SK-N-DZ (cell line): ENCODE measurements at regions not wholly inside any gene's neighbourhood (a gene's known extent, or its start where the extent isn't known, plus 50 kb on each side); places are given as distances from the start of the nearest gene placed in this dataset.
"Not testable (repeated sequence)": the region's sequence is repeated elsewhere in the genome, so short reads cannot be mapped to it uniquely, and the experiment has no call there.

ENCODE experiments used
- DNase-seq: peaks from one replicate; pipeline ENCODE4 v3.0.0-alpha.2; 2015; ENCODE audit warnings: low spot score

DNA sequence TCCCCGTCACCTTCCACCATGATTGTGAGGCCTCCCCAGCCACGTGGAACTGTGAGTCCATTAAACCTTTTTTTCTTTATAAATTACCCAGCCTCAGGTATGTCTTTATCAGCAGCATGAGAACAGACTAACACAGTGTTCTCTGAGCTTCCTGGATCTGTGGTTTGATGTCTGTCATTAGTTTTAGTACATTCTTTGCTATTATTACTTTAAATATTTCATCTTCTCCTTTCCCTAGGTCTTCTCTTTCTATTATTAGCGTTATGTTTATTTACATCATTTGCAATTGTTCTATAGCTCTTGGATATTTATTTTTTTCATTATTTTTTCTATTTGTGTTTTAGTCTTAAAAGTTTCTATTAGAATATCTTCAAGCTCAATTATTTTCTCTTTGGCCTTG is 1293.4 kb downstream of the GATA3 start:
- DNase-seq, result not testable (repeated sequence)

DNA sequence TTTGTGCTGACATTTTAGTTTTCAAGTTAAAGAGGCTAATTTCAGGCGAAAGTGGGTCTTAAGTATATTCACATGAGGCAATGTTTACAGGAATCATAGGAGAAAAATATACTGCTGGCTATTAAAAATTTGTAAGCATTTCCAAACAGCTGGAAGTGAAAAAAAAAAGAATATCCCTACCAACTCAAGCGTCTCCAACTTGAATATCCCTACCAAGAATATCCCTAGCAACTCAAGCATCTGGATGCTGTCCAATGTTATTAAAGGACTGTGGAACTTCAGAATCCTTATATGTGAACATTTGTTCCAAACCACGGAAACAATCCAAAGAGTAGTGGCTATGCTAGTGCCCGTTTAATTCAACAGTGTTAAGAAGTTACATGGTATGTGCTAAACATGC is 1303.0 kb downstream of the GATA3 start:
- no peak for DNase-seq

DNA sequence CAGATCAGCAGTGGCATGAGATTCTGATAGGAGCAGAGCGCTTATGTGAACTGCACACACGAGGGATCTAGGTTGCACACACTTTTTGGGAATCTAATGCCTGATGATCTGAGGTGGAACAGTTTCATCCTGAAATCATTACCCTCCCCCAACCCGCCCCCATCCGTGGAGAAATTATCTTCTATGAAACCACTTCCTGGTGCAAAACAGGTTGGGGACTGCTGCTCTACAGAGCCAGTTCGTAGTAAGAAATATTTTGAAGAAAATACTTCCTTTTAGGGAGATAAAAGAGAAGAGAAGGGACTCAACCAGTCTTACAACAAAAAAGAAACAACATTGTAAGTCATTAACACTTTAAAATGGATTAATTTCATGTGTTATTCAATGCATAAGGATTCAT is 1308.2 kb downstream of the GATA3 start:
- no peak for DNase-seq

DNA sequence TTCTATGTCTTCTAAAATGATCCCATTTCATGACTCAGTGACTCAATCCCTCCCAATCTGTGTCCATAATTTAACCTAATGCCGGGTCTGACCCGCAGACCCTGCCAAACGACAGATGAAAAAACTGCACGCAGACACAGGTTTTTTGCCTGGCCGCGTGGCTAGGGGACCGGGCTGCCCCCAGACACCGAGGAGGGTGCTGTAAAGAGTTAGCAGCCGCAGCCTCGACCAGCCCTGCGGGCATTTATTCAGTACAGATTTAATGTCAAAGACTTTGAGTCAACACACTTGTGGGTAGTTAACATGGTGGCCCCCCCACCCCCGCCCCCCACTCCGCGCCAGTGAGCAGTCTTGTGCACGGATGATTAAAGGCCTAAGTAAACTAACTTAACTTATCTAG is 1324.7 kb downstream of the GATA3 start:
- DNase-seq, result no peak

DNA sequence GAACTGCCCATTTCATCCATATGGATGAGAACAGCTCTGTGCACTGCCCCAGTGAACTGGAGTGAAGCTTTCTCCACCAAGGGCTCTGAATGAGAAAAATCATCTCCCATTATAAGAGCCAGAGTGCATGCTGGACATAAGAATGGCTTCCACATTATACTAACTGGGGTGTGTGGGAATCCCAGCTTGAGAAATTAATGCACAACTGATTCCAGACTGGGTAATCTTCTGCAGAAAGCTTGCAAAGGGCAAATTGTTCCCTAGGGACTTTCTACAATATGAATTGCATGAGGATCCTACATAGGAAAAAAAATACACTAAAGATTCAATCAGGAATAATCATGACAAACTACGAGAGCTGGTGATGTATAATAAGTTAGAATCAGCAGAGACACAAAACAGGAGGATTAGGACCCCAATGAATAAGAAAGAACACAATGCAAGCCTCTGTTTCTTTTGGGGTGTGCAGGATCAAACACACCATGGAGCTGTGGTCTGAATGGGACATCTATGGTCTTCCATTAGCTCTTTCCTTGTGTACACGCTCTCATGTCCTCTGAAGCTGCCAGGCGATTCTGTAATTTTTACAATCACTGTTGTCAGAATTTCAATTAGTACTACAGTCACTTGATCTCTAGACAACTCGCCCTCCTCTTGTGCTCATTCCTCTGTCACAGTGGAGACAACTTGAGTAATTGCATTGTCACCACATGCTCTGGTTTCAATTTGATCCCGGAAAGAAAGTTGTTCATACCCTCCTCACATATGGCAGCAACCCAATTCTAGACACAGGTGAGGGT is 1327.4 kb downstream of the GATA3 start:
- DNase-seq, result no peak

DNA sequence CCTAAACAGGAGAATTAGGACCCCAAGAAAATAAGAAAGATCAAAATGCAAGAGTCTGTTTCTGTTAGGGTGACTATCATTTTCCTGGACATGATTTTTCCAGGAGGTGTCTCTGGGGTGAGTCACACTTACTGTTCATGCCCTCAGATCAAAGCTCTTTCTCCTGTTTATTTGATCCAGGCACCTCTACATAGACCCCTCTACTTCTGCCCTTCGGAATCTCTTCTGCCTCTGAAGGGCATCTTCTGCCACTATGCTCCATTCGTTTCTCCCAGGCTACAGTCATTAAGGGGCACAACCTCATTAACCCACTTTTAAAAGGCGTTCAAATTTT is 1328.0 kb downstream of the GATA3 start:
- no peak for DNase-seq

DNA sequence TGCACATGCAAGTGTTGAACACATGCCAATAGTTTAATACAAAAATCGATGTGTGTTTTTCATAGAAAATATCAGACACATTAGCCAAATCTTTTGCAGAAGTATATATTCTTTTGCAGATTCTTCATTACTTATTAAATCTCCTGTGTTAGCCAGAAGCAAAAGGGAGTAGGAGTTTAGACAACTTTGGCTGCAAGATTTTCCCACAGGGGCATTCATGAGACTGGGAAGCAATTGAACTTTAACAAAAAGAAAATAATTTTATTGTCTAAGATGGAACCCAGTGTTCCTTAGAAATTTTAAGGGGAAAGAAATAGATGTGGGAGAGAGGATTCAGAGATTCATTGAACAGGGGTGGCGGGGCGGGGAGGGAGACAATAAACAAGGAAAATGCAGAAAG is 1336.0 kb downstream of the GATA3 start:
- DNase-seq, result no peak

DNA sequence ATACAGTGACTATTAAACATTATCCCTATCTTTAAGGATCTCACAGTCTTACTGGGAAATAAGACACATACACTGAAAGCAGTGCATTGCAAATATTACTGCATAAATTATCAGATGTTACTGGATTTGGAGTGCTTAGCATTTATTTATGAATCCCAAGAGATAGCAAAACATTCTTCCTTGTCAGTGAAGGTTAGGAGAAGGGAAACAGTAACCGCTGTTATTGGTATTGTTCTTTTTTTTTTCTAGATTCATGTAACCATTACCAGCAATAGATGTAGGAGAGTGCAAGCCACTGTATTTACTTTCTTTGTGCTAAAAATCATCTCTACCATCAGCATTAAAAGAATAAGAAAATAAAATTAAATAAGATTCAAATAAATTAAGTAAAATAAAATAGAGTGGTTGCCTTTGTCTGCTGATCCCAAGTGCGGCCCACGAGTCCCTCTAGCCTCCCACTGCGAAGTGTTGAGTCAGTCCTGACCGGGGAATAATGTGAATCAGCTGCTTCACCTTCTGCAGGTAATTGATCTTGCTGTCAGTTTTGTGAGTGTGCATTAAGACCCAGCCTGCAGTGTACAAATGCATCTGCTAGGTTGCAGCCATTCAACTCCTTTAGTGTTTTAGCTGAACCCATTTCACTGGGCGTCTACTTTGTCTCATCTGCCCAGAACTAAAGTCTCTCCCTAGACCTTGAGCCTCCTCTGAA is 1344.9 kb downstream of the GATA3 start:
- no peak for DNase-seq

DNA sequence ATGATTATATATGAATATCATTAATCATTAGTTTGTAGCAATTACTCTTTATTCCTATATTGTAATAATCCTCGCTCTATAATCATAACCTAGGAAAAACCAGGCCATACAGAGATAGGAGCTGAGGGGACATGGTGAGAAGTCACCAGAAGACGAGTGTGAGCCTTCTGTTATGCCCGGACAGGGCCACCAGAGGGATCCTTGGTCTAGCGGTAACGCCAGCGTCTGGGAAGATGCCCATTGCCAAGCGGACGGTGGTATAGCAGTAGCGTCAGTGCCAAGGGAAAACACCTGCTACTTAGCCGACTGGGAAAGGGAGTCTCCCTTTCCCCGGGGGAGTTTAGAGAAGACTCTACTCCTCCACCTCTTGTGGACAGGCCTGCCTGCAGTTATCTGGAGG is 1347.6 kb downstream of the GATA3 start:
- not testable (repeated sequence) for DNase-seq

DNA sequence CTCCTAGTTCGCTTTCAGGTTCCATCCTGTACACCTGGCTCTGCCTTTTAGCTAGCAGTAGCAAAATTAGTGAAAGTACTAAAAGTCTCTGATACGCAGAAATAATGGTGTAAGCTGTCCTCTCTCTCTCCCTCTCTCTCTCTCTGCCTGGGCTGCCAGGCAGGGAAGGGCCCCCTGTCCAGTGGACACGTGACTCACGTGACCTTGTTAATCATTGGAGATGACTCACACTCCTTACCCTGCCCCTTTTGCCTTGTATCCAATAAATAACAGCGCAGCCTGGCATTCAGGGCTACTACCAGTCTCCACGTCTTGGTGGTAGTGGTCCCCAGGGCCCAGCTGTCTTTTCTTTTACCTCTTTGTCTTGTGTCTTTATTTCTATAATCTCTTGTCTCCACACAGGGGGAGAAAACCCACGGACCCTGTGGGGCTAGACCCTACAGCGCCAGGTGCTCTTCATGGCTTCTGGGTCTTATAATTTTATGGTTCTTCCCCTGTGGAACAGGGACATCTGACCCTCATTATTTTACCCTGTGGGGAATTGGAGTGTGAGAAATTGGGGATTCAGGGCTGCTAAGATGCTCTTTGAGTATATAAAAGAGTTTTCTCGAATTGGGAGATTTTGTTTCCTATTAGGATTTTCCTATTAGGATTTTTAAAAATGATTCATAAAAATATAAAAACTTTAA is 1348.2 kb downstream of the GATA3 start:
- not testable (repeated sequence) for DNase-seq

DNA sequence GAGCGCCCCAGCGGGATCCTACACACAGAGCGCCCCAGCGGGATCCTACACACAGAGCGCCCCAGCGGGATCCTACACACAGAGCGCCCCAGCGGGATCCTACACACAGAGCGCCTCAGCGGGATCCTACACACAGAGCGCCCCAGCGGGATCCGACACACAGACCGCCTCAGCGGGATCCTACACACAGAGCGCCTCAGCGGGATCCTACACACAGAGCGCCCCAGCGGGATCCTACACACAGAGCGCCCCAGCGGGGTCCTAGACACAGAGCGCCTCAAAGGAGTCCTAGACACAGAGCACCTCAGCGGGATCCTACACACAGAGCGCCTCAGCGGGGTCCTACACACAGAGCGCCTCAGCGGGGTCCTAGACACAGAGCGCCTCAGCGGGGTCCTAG is 1352.7 kb downstream of the GATA3 start:
- not testable (repeated sequence) for DNase-seq

DNA sequence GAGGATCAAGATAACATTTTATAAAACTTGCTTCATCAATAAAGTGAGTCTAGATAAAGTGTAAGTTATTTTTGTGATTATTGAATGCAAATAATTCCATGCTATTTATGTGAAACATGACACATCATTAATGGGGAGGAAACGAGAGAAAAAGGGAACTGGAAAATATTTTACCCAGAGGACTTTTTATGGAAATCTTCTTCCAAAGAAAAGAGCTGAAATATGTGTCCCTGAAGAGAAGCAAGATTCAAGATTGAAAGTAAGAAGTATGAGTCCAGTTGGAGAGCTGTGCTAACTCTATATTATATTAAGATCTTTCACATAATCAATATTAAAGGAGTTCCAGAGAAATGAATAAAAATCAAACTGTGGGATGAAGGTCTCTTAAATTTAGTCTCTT is 1361.8 kb downstream of the GATA3 start:
- DNase-seq, result no peak

DNA sequence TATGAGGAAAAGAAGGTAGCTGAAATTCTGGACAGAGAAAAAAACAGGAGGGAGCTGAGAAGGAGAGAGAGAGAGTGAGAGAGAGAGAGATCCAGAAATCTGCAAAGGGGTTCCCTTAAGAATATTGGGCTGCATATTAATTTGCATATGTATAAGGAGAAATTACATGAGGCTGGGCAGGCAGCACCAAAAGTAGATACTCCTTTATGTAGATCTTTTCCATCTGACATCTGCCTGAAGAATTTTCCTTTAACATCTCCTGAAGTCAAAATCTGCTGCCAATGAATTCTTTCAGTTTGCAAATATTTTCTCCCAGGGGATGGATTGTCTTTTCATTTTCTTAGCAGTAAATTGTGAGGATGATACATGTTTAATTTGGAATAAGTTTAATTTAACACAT is 1365.3 kb downstream of the GATA3 start:
- no peak for DNase-seq

DNA sequence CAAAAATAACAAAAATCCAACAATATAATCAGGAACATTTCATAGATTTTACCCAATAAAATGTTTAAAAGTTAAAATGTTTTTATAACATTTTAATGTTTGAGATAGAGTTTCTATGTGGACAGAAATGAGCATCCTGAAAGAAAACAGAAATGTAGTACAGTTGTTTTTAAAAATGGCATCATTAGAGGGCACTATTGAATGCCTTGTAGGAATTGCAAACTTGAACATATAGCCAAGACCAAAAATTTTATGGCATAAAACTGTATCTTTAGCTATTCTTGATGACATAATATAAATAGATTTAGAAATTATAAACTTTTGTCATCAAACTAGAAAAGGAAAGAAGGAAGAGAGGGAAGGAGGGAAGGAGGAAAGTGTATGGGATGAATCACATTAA is 1372.7 kb downstream of the GATA3 start:
- no peak for DNase-seq

DNA sequence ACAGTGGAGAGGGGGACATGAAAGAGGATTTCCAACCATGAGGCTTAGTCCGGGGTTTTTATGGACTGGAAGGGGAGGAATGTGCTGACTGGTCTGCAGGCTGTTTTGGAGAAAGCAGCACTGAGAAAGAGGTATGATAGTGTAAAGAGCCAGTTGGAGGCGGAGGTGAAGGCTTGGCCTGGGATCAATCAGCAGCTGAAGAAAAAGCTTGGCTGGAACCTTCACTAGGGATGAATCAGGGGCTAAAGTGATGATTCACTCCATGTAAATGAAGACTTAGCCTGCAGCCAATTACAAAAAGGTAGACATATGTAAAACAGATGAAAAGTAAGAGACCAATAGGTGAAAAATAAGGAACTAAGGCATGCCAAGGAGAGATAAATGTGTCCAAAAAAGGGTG is 1382.6 kb downstream of the GATA3 start:
- DNase-seq, result no peak

DNA sequence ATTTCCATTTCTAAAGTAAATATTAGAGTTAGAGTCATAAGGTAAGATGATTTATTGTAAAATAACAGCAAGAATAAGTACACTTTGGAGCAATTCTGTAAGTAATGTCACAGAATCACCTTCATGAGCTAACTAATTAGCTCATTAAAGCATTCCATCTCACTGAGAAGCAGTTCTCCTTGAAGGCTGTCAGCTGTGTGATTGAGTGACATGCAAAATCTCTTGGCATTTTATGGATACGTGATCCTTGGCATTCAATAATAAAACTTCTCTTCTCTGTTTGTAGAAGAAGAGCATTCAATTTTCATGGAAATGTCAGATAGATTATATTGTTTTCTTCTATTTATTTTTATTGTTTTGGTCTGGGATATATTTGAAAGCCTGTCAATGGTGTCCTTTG is 1389.3 kb downstream of the GATA3 start:
- DNase-seq, result no peak

DNA sequence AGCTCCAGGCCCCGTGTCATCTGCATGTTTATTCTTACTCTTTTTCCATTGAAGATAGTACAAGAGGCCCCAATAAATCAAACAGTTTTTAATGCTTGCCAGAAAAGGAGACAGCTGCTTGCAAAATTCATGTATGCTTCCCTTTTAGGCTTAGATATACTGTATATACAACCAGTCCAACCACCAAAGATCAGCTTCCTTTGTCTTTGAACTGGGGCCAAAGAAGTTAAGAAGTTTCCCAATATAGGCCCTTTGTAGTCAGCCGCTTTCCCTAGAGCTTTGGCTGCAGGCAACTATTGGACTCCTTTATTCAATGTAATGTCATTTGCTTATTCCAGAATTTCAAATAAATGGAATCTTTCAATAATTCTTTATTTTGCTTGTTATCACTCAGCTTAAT is 1395.0 kb downstream of the GATA3 start:
- DNase-seq, result no peak

DNA sequence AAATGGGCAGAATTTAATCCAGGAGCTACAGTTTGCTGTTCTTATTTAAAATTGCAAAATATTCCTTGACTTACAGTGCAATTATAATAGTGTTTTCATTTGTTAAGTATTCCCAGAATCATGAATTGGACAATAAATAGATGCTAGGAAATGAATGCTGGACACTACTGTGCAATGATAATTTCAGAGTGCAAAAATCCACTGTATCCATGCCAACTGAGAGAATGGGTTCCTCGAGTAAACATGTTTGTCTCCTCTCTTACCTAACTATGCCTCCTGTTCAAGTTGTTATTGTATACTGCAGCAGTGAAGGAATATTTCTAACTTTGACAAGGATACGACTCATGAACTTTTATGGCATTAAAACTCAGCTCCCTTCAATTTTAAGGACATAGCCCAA is 1396.3 kb downstream of the GATA3 start:
- DNase-seq, result no peak

DNA sequence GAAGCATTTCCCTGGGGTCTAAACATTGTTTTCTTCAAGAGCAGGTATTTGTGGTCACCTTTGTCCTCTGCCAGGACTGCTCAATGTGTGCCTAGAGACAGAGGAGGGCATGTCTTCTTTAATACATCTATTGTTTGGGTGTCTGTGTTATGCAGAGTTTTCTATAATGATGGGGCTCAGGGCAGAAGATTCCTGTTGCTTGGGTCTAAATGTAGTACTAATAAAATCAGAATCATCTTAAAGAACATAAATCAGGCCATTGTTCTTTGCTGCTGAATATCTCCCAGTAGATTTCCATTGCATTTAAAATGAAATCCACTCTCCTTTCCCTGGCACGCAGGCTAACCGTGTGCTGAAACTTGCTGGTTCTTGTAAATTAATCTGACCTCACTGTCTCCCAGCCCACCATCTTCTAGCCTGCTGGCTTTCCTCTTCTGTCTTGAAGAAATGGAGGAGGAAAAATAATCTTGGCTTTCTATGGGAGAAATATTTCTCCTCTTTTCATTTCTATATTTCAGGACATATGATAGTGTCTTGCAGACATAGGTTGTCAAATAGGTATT is 1396.8 kb downstream of the GATA3 start:
- DNase-seq, result no peak

DNA sequence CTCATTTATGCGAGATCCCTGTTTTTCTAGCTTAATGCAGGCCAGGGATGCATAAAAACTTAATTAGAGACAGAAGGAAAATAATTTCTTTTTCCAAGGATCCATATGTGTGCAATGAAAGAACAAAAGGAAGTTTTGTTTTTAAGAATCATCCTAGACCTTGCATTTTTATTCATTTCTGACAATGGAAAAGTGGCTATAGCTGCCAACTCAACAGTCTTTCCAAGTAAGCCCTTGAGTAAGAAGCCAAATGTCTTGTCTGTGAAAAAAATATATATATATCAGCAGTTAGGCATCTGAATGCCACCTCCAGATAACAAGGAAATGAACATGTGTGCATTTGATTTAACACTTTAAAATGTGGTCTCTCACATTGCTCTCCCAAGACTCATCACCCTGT is 1397.6 kb downstream of the GATA3 start:
- DNase-seq, result no peak

DNA sequence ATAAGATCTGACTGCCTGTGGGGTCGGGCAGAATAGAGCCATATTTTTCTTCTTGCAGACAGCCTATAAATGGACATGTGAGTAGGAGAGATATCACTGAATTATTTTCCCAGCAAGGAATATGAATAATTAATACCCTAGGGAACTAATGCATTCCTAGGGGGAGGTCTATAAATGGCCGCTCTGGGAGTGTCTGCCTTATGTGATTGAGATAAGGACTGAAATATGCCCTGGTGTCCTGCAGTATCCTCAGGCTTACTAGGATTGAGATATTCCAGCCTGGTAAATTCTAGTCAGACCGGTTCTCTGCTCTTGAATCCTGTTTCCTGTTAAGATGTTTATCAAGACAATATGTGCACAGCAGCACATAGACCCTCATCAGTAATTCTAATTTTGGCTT is 1399.4 kb downstream of the GATA3 start:
- peak; percentile 36 for DNase-seq

DNA sequence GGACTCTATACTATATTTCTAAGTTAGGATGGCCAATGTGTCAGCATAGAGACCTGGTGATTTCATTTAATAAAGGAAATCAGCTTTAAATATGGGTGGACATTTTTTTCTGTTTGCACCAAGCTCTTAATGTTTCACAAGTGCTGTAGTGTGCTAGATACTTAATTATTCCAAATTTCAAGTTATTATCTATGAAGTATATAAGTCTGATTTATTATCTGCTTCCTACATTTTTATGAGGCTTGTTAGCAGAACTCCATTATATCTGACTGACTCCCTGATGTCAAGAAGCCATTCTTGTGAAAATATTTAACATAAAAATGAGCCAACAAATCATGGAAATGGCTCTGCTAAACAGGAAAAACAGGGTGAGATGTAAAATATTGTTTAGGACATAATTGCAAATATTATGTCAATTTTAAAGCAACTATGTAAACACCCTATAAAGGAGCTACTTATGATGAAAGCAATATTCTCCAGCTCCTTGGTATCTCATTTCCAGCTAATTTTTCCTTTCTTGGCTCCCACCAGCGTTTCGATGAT is 1415.2 kb downstream of the GATA3 start:
- DNase-seq, result no peak
